NCI-H128 (cell line): ENCODE measurements at regions not wholly inside any gene's neighbourhood (a gene's known extent, or its start where the extent isn't known, plus 50 kb on each side); places are given as distances from the start of the nearest gene placed in this dataset.

Source experiments
- DNase-seq: peaks from one replicate; lab custom pipeline; 2025; ENCODE audit not compliant: unreplicated experiment; lab: John Stamatoyannopoulos, UW

GRCh38 chr6:113646701-113647100, 210.4 kb upstream of the MARCKS start:
- no peak for DNase-seq

DNA sequence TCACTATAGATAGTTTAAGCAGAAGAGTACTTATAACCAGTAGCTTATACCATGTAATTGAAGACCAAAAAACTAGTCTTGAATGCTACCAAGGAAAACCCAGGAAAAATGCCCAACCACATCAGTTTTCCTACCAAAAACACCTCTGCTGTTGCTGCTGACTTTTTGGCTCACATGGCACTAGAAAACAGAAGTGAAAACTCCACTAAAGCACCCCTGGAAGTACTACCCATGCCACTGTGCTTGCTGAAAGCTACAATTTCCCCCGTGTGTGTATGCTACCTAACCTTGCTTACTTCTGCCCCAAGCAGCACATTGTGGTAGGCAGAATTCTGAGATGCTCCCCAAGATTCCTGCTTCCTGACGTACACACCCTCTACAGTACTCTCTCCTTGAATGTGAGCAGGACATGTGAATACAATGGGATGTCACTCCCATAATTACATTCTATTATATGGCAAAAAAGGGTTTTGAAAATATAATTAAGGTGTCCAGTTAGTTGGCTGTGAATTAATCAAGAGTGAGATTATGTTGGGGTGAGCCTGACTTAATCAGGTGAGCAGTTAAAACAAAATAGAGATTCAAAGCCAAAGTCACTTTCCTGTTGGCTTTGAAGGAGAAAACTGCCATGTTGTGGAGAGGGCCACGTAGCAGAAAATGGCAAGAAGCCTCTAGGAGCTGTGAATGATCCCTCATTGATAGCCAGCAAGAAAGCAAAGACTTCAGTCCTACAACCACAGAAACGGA, 209.8 kb upstream of the MARCKS start:
- no peak for DNase-seq

GRCh38 chr6:113648698-113649097, 208.4 kb upstream of the MARCKS start:
- no peak for DNase-seq

DNA sequence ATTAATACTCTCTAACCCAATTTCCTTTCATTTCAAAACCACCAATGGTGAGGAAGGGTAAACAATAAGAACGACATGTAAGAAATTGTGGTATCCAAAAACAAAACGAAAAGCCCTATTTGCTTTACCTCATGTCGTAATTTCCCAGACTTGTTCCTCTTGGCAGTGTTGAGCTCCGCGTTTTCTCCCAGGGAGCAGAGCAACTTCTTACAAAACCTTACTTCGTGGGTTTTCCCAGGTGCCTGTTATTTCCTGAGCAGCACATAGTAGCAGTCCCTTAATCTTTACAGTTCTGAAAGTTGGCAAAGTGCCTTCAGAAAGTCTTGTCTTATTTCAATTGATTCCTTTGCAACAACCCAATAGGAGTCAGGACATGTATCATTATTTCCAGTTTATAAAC, 207.9 kb upstream of the MARCKS start:
- no peak for DNase-seq

GRCh38 chr6:113649880-113650609, 207.1 kb upstream of the MARCKS start:
- DNase-seq, result no peak

DNA sequence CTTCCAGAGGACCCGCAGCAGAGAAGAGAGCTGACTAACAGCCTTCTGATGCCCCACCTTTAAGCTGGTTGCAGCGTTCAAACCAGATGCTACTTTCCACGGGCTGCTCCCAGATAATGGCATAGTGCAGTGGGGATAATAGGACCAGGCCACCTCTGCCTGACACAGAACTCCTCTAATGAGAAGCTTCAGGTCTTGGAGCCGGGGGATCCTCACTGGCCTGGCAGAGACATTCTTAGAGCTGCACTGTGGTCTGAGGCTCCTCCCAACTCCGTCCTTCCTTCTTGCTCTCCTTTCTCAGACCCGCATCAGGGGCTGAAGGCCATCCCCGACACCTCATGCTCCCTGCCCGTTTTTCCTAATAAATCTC, 206.6 kb upstream of the MARCKS start:
- no peak for DNase-seq

DNA sequence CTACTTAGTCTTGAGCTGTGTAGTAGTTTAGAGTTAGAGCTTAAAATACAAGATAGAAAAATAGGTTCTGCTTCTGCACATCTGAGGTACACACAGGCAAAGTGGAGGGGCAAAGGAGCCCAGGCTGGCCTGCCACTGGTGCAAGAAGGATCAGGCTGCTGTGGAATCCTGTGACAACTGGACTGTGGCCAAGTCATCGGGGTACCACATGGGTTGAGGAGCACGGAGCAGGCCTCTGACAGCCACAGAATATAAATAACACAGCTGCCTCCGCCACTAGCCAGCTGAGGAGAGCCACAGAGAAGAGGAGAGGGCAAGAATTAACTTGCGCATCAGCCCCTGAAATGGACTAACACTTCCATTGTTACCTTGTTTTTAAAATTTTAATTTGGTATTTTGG, 206.0 kb upstream of the MARCKS start:
- DNase-seq, result no peak

DNA sequence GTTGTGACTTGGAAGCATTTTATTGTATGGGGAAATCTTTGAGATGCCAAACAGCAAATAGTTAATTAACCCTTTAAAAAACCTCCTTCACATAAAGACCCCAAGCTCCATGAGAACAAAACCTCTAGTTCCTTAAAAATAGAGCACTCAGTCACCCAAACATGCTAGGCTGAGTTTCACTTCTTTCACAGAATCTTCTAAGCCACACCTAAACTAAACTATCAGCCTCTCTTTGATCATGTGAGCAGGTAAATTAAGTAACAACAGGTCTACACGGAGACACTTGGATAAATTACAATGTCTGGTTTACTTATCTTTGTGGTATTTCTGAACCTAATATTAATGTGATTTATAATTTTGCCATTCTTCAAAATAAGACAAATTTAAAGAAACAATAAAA, 205.2 kb upstream of the MARCKS start:
- no peak for DNase-seq

- DNase-seq, result no peak
Measured at GRCh38 chr6:113653275-113653674, 203.9 kb upstream of the MARCKS start.

GRCh38 chr6:113654396-113654795, 202.7 kb upstream of the MARCKS start:
- DNase-seq, result no peak

GRCh38 chr6:113655761-113656160, 201.4 kb upstream of the MARCKS start:
- DNase-seq, result no peak

DNA sequence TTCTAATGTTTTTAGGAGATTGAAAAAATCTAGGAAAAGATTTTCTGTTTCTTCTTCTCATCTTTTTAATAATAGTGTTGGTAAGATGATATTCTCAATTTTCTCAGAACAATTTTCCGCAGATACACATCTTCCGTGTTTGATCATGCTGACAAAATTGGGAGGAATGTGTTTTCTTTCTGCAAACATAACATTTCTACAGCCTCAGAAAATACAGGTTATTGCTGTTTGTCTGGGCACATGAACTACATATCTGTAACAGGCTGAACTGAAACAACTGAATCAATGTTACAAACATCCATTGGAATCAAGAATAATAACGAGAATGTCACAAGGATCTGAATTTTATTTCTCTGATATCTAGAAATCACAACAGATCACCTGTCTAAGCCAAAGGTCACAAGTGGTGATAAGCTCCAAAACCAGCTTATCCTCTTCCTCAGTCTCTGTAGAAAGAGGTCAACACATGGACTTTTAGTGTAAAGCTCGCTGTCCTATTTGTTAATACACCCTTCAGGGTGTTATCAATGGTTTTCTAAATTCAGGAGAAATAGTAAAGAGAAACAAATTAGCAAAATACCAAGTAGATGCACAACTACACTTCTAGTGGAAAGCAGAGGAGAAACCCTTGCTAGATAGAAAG, 197.3 kb upstream of the MARCKS start:
- DNase-seq, result no peak

DNA sequence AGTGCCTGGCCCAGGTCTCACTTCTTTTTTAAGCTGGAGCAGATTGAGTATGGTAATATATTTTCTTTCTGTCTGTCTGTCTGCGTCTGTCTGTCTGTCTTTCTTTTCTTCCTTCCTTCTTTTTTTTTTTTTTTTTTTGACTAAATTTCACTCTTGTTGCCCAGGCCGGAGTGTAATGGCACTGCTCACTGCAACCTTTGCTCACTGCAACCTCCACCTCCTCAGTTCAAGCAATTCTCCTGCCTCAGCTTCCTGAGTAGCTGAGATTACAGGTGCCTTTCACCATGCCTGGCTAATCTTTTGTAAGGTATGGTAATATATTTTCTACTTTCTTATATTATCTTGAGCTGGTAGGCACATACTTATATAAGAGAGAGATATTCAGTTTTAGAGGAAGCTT, 196.3 kb upstream of the MARCKS start:
- DNase-seq, result no peak

GRCh38 chr6:113662093-113662665, 195.0 kb upstream of the MARCKS start:
- DNase-seq, result no peak

DNA sequence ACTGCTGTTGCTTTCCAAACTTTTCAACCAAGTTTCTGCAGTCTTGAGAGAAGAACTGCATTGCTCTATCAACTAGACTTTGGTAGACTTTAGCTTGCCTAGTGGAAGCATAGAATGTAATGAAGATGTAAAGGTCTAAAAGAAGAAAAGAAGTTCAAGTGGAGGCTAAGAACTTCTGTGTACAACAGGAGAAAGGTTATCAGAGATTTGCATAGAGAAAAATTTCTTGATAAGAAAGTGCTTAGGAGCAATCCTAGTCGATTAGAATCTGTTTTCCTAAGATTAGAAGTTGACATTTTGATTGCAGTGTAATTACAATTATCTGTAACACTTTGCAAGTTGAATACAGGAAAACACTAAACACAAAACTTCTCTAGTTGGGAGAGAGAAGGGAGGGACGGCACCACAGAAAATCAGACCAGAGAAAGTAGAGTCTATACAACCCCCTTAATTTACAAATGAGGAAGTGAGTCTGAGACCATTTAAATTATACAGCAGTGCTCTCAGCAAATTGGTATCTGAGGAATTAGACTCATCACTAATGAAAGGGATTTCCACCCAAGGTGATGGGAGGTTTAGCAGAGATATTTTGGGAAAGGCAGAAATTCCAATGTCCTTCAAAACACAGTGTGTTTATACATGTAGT, 194.3 kb upstream of the MARCKS start:
- no peak for DNase-seq

GRCh38 chr6:113664909-113665308, 192.2 kb upstream of the MARCKS start:
- DNase-seq, result no peak

DNA sequence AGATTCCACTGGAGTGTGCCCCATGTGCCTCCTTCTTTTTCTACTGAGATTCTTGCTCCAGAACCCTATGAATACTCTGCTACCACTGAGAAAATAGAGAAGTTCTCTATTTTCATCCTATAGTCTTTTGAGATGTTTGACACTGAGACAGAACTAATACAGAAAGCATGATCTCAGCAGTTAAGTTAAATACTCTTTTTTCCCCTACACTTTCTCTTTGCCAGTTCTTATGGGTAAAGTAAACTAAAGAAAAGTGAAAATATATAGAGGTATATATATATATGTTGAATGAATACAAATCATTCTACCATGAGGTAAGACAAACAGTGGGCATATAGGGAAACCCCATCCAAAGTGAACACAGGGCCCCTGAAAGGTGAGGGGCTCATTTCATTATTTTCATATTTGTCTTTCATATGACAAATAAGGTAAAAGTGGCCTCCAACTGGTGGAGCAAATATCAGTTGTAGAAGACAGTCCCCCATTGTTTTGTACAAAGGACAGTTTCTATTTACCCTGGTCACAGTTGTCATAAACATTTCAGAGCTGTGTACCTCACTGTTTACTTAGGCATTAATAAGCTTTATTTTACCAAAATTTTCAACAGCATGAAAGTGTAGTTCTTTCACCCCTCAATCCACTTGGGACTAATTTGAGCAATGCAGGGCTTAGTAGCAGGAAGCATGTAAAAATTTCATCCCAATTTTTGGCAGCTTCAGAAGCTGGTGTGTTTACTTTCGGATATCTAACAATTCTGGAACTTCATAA, 188.3 kb upstream of the MARCKS start:
- no peak for DNase-seq

DNA sequence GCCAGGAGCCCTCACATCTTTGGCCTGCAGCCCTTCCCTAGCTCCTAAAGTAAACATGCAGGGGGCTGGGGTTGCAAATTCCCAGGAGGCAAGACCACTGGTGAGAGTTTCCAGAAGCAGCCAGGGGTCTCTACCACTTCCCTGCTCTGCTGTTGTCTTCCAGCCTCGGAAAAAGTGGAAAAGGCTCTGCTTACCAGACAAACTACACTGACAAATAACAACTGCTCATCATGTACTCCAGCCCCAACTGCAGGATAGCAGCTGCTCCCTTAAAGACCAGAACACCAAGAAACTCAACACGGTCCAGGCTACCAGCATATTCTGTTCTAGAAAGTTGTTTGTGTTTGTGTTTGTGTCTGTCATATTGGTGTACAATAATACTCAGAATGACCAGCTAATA, 187.5 kb upstream of the MARCKS start:
- no peak for DNase-seq

GRCh38 chr6:113671421-113671820, 185.7 kb upstream of the MARCKS start:
- no peak for DNase-seq

GRCh38 chr6:113672491-113673149, 184.5 kb upstream of the MARCKS start:
- no peak for DNase-seq
